ENCODE measurements at regions not wholly inside any gene's neighbourhood (a gene's known extent, or its start where the extent isn't known, plus 50 kb on each side); places are given as distances from the start of the nearest gene placed in this dataset.
"Not testable (repeated sequence)": the region's sequence is repeated elsewhere in the genome, so short reads cannot be mapped to it uniquely, and the experiment has no call there.

DNA sequence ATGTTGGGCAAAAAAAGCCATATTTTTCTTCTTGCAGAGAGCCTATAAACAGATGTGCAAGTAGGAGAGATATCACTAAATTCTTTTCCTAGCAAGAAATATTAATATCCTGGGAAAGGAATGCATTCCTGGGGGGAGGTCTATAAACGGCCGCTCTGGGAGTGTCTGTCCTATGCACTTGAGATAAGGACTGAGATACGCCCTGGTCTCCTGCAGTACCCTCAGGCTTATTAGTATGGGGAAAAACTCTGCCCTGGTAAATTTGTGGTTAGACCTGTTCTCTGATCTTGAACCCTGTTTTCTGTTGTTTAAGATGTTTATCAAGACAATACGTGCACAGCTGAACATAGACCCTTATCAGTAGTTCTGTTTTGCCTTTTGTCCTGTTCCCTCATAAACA is 177.8 kb upstream of the PAQR3 start:
- H3K4me3 ChIP-seq; H3K4me1 ChIP-seq (replicated peaks in 1 of 2; ENCODE audit: control insufficient read depth in 2 of 2, insufficient read depth in 2 of 2, low read length in 2 of 2); CTCF ChIA-PET (ENCODE audit: low intra/inter-chr PET ratio); in situ Hi-C loops (cut with MboI); POLR2A ChIA-PET; H3K9me1 ChIP-seq (ENCODE audit: control insufficient read depth, insufficient read depth, low read length); H3K36me3 ChIP-seq (ENCODE audit: control insufficient read depth, insufficient read depth, low read length); H3K27me3 ChIP-seq (ENCODE audit: control insufficient read depth in 2 of 2, insufficient read depth in 2 of 2, low read length in 2 of 2); DNase-seq (ENCODE audit: extremely low read depth in 1 of 4, low spot score in 3 of 4); H3K27ac ChIP-seq (ENCODE audit: extremely low read depth, low read depth, low read length); H3K4me2 ChIP-seq (ENCODE audit: insufficient read depth, low read length); H4K20me1 ChIP-seq (replicated peaks; ENCODE audit: control insufficient read depth, insufficient read depth, low read length); H3K9me3 ChIP-seq (replicated peaks; ENCODE audit: control insufficient read depth, insufficient read depth, low read depth, low read length); intact Hi-C loops (cut with micrococcal nuclease); H2AFZ ChIP-seq (ENCODE audit: low read depth, low read length); FAIRE-seq; H3K79me2 ChIP-seq (ENCODE audit: control insufficient read depth, insufficient read depth, low read length); BruUV-seq (replicated peaks); ATAC-seq; H3K9ac ChIP-seq (ENCODE audit: insufficient read depth in 1 of 2, low read depth in 2 of 2, low read length in 2 of 2): not testable (repeated sequence)
- TF ChIP-seq CBX5 (IDR thresholded peaks at IDR 0.05; ENCODE audit: borderline replicate concordance, low read depth) (peak; percentile 86), ZNF445 (CRISPR knock-in tag; IDR thresholded peaks at IDR 0.05; ENCODE audit: low read depth) (peak; percentile 93), ZNF280B (CRISPR knock-in tag; IDR thresholded peaks at IDR 0.05) (peak; percentile 56; the same call in 1 of the 2 replicates), TRIM28 (IDR thresholded peaks at IDR 0.05) (peak; percentile 73), TRIM24 (IDR thresholded peaks at IDR 0.05) (peak in 1 of 2 experiments; percentile 36; a peak in 1 of 4 replicates), KDM1A (IDR thresholded peaks at IDR 0.05) (0 out of 4 replicates have a peak, but pooled peaks of 1 of the 2 experiments have one; percentile 12)
- WGBS (ENCODE audit: insufficient coverage, low coverage, missing lambda C conversion rate), result 38% methylated on average over 4 of the region's 4 CpGs

- Histone ChIP-seq H3K4me1 (replicated peaks in 1 of 2; ENCODE audit: control insufficient read depth in 2 of 2, insufficient read depth in 2 of 2, low read length in 2 of 2) (no peaks in the 10 kb centered on the region), H3K4me2 (ENCODE audit: insufficient read depth, low read length) (no peak overlapping the region), H3K4me3 (no peak overlapping the region), H3K9me1 (ENCODE audit: control insufficient read depth, insufficient read depth, low read length) (no peaks in the 10 kb centered on the region), H4K20me1 (replicated peaks; ENCODE audit: control insufficient read depth, insufficient read depth, low read length) (no peaks in the 10 kb centered on the region), H3K27me3 (ENCODE audit: control insufficient read depth in 2 of 2, insufficient read depth in 2 of 2, low read length in 2 of 2) (no peaks in the 10 kb centered on the region; a peak in 1 of 5 replicates), H2AFZ (ENCODE audit: low read depth, low read length) (no peak overlapping the region), H3K36me3 (ENCODE audit: control insufficient read depth, insufficient read depth, low read length) (no peaks in the 10 kb centered on the region), H3K79me2 (ENCODE audit: control insufficient read depth, insufficient read depth, low read length) (no peaks in the 10 kb centered on the region), H3K9ac (ENCODE audit: insufficient read depth in 1 of 2, low read depth in 2 of 2, low read length in 2 of 2) (no peak overlapping the region), H3K27ac (ENCODE audit: extremely low read depth, low read depth, low read length) (no peak overlapping the region), H3K9me3 (replicated peaks; ENCODE audit: control insufficient read depth, insufficient read depth, low read depth, low read length) (no peaks in the 10 kb centered on the region)
- ChIA-PET POLR2A (no interaction called here), CTCF (ENCODE audit: low intra/inter-chr PET ratio) (no interaction called here)
- 31% methylated on average over 1 of the region's 1 CpG for WGBS (ENCODE audit: insufficient coverage, low coverage, missing lambda C conversion rate)
- ATAC-seq (no peak), DNase-seq (ENCODE audit: extremely low read depth in 1 of 4, low spot score in 3 of 4) (no peak), FAIRE-seq (no peak)
- no TSS peak for BruUV-seq (replicated peaks)
- intact Hi-C loops (cut with micrococcal nuclease) (no loop called here), in situ Hi-C loops (cut with MboI) (no loop called here)
- TF ChIP-seq ZEB2 (IDR thresholded peaks at IDR 0.05), result no peak
- TF ChIP-seq JUND (IDR thresholded peaks at IDR 0.05; ENCODE audit: borderline replicate concordance, low read depth, low read length), result no peak
- no peak for TF ChIP-seq JUND (tag; IDR thresholded peaks at IDR 0.05; ENCODE audit: borderline replicate concordance, low read depth, low read length)
- TF ChIP-seq NELFE (IDR thresholded peaks at IDR 0.05; ENCODE audit: insufficient read depth, insufficient read length), result no peak
- no peak for TF ChIP-seq KAT8 (IDR thresholded peaks at IDR 0.05; ENCODE audit: low read depth)
- no peak for TF ChIP-seq NR2C2 (CRISPR knock-in tag; IDR thresholded peaks at IDR 0.05)
- no peak for TF ChIP-seq NR2C2 (tag; IDR thresholded peaks at IDR 0.05)
- TF ChIP-seq TRIM24 (IDR thresholded peaks at IDR 0.05), result no peak
- TF ChIP-seq, protein P1, sequence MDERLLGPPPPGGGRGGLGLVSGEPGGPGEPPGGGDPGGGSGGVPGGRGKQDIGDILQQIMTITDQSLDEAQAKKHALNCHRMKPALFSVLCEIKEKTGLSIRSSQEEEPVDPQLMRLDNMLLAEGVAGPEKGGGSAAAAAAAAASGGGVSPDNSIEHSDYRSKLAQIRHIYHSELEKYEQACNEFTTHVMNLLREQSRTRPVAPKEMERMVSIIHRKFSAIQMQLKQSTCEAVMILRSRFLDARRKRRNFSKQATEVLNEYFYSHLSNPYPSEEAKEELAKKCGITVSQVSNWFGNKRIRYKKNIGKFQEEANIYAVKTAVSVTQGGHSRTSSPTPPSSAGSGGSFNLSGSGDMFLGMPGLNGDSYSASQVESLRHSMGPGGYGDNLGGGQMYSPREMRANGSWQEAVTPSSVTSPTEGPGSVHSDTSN (CRISPR knock-in tag; IDR thresholded peaks at IDR 0.05; ENCODE audit: low read depth), result no peak
- TF ChIP-seq, protein P1 (tag; conservative IDR thresholded peaks at IDR 0.05; ENCODE audit: low read depth), result no peak
- no peak for TF ChIP-seq RB1 (IDR thresholded peaks at IDR 0.05; ENCODE audit: low read depth)
Measured at GRCh38 chr4:79107014-79107413, 167.8 kb upstream of the PAQR3 start.

Measured in K562 (cell line).